ENCODE measurements at regions not wholly inside any gene's neighbourhood (a gene's known extent, or its start where the extent isn't known, plus 50 kb on each side); places are given as distances from the start of the nearest gene placed in this dataset.

- no peak for DNase-seq
Observed at GRCh38 chr18:78645216-78645615, 334.4 kb upstream of the SALL3 start.

GRCh38 chr18:78647018-78647417 lies 332.6 kb upstream of the SALL3 start:
- no peak for ATAC-seq
- Mint-ChIP-seq H3K36me3 (ENCODE audit: low read depth) (no peaks in the 10 kb centered on the region), H3K4me3 (no peak overlapping the region), H3K27me3 (peaks cover 29% of the 10 kb centered on the region), H3K4me1 (peaks cover 3% of the 10 kb centered on the region), H3K27ac (no peak overlapping the region)
- no peak for DNase-seq
- no peaks in the 10 kb centered on the region for H3K9me3 ChIP-seq (ENCODE audit: control insufficient read depth, low read length, poor library complexity, severe bottlenecking)

More at GRCh38 chr18:78645216-78645615, 334.4 kb upstream of the SALL3 start:
- Mint-ChIP-seq H3K36me3 (ENCODE audit: low read depth) (no peaks in the 10 kb centered on the region), H3K27ac (no peak overlapping the region), H3K4me1 (peaks cover 3% of the 10 kb centered on the region), H3K27me3 (peaks cover 33% of the 10 kb centered on the region), H3K4me3 (no peak overlapping the region)
- no peaks in the 10 kb centered on the region for H3K9me3 ChIP-seq (ENCODE audit: control insufficient read depth, low read length, poor library complexity, severe bottlenecking)
- ATAC-seq, result no peak

- H3K27ac Mint-ChIP-seq, result no peak overlapping the region
- no peak for DNase-seq
- H3K36me3 Mint-ChIP-seq (ENCODE audit: low read depth), result no peaks in the 10 kb centered on the region
- H3K4me3 Mint-ChIP-seq, result no peak overlapping the region
- H3K27me3 Mint-ChIP-seq, result peaks cover 14% of the 10 kb centered on the region
- no peaks in the 10 kb centered on the region for H3K9me3 ChIP-seq (ENCODE audit: control insufficient read depth, low read length, poor library complexity, severe bottlenecking)
- H3K4me1 Mint-ChIP-seq, result no peaks in the 10 kb centered on the region
- ATAC-seq, result no peak
Observed at GRCh38 chr18:78649421-78649820, 330.2 kb upstream of the SALL3 start.

GRCh38 chr18:78650926-78651325 lies 328.7 kb upstream of the SALL3 start:
- no peaks in the 10 kb centered on the region for H3K9me3 ChIP-seq (ENCODE audit: control insufficient read depth, low read length, poor library complexity, severe bottlenecking)
- Mint-ChIP-seq H3K4me1 (no peaks in the 10 kb centered on the region), H3K27ac (no peak overlapping the region), H3K27me3 (peaks cover 14% of the 10 kb centered on the region), H3K36me3 (ENCODE audit: low read depth) (no peaks in the 10 kb centered on the region), H3K4me3 (no peak overlapping the region)
- ATAC-seq (no peak), DNase-seq (no peak)

GRCh38 chr18:78652001-78652545 lies 327.5 kb upstream of the SALL3 start:
- no peak for ATAC-seq
- H3K9me3 ChIP-seq (ENCODE audit: control insufficient read depth, low read length, poor library complexity, severe bottlenecking), result no peaks in the 10 kb centered on the region
- H3K4me3 Mint-ChIP-seq, result no peak overlapping the region
- H3K4me1 Mint-ChIP-seq, result no peaks in the 10 kb centered on the region
- H3K36me3 Mint-ChIP-seq (ENCODE audit: low read depth), result no peaks in the 10 kb centered on the region
- peaks cover 8% of the 10 kb centered on the region for H3K27me3 Mint-ChIP-seq
- H3K27ac Mint-ChIP-seq, result no peak overlapping the region
- no peak for DNase-seq

GRCh38 chr18:78655921-78656320 lies 323.7 kb upstream of the SALL3 start:
- no peak for ATAC-seq
- DNase-seq, result no peak
- peaks cover 5% of the 10 kb centered on the region for H3K27me3 Mint-ChIP-seq

GRCh38 chr18:78656346-78656925 lies 323.2 kb upstream of the SALL3 start:
- DNase-seq, result no peak
- ATAC-seq, result no peak
- no peak overlapping the region for H3K27ac Mint-ChIP-seq
- no peak overlapping the region for H3K4me3 Mint-ChIP-seq
- peaks cover 3% of the 10 kb centered on the region for H3K4me1 Mint-ChIP-seq
- H3K27me3 Mint-ChIP-seq, result peaks cover 8% of the 10 kb centered on the region
- no peaks in the 10 kb centered on the region for H3K9me3 ChIP-seq (ENCODE audit: control insufficient read depth, low read length, poor library complexity, severe bottlenecking)
- H3K36me3 Mint-ChIP-seq (ENCODE audit: low read depth), result no peaks in the 10 kb centered on the region

More at GRCh38 chr18:78655921-78656320, 323.7 kb upstream of the SALL3 start:
- no peak overlapping the region for H3K4me3 Mint-ChIP-seq
- no peak overlapping the region for H3K27ac Mint-ChIP-seq
- H3K36me3 Mint-ChIP-seq (ENCODE audit: low read depth), result no peaks in the 10 kb centered on the region
- no peaks in the 10 kb centered on the region for H3K9me3 ChIP-seq (ENCODE audit: control insufficient read depth, low read length, poor library complexity, severe bottlenecking)
- peaks cover 3% of the 10 kb centered on the region for H3K4me1 Mint-ChIP-seq

- H3K4me3 Mint-ChIP-seq, result no peak overlapping the region
- no peaks in the 10 kb centered on the region for H3K9me3 ChIP-seq (ENCODE audit: control insufficient read depth, low read length, poor library complexity, severe bottlenecking)
- H3K27ac Mint-ChIP-seq, result no peak overlapping the region
- H3K27me3 Mint-ChIP-seq, result peaks cover 8% of the 10 kb centered on the region
- no peaks in the 10 kb centered on the region for H3K36me3 Mint-ChIP-seq (ENCODE audit: low read depth)
- ATAC-seq (no peak), DNase-seq (no peak)
- H3K4me1 Mint-ChIP-seq, result peaks cover 3% of the 10 kb centered on the region
Observed at GRCh38 chr18:78658531-78658930, 321.1 kb upstream of the SALL3 start.

GRCh38 chr18:78659057-78659456 lies 320.6 kb upstream of the SALL3 start:
- Mint-ChIP-seq H3K4me3 (no peak overlapping the region), H3K36me3 (ENCODE audit: low read depth) (no peaks in the 10 kb centered on the region), H3K27ac (no peak overlapping the region), H3K27me3 (peaks cover 8% of the 10 kb centered on the region), H3K4me1 (peaks cover 3% of the 10 kb centered on the region)
- ATAC-seq, result no peak
- no peaks in the 10 kb centered on the region for H3K9me3 ChIP-seq (ENCODE audit: control insufficient read depth, low read length, poor library complexity, severe bottlenecking)
- no peak for DNase-seq

GRCh38 chr18:78659748-78660147 lies 319.9 kb upstream of the SALL3 start:
- ATAC-seq (no peak), DNase-seq (no peak)
- no peak overlapping the region for H3K4me3 Mint-ChIP-seq
- H3K27me3 Mint-ChIP-seq, result peaks cover 8% of the 10 kb centered on the region
- H3K27ac Mint-ChIP-seq, result no peak overlapping the region
- H3K4me1 Mint-ChIP-seq, result peaks cover 3% of the 10 kb centered on the region
- no peaks in the 10 kb centered on the region for H3K9me3 ChIP-seq (ENCODE audit: control insufficient read depth, low read length, poor library complexity, severe bottlenecking)
- no peaks in the 10 kb centered on the region for H3K36me3 Mint-ChIP-seq (ENCODE audit: low read depth)

GRCh38 chr18:78660311-78660710 lies 319.3 kb upstream of the SALL3 start:
- ATAC-seq (no peak), DNase-seq (no peak)
- Mint-ChIP-seq H3K4me1 (peaks cover 3% of the 10 kb centered on the region), H3K36me3 (ENCODE audit: low read depth) (no peaks in the 10 kb centered on the region), H3K27ac (no peak overlapping the region), H3K27me3 (peaks cover 8% of the 10 kb centered on the region), H3K4me3 (no peak overlapping the region)
- no peaks in the 10 kb centered on the region for H3K9me3 ChIP-seq (ENCODE audit: control insufficient read depth, low read length, poor library complexity, severe bottlenecking)

- no peak for DNase-seq
Observed at GRCh38 chr18:78661316-78661715, 318.3 kb upstream of the SALL3 start.

GRCh38 chr18:78662879-78663278 lies 316.7 kb upstream of the SALL3 start:
- Mint-ChIP-seq H3K27ac (no peak overlapping the region), H3K36me3 (ENCODE audit: low read depth) (no peaks in the 10 kb centered on the region), H3K4me1 (peaks cover 3% of the 10 kb centered on the region), H3K27me3 (peaks cover 8% of the 10 kb centered on the region), H3K4me3 (peak overlapping the region; percentile 66)
- no peaks in the 10 kb centered on the region for H3K9me3 ChIP-seq (ENCODE audit: control insufficient read depth, low read length, poor library complexity, severe bottlenecking)
- no peak for DNase-seq
- ATAC-seq, result no peak

More at GRCh38 chr18:78661316-78661715, 318.3 kb upstream of the SALL3 start:
- ATAC-seq, result no peak
- H3K4me3 Mint-ChIP-seq, result no peak overlapping the region
- H3K4me1 Mint-ChIP-seq, result peaks cover 3% of the 10 kb centered on the region
- no peaks in the 10 kb centered on the region for H3K9me3 ChIP-seq (ENCODE audit: control insufficient read depth, low read length, poor library complexity, severe bottlenecking)
- H3K27ac Mint-ChIP-seq, result no peak overlapping the region
- no peaks in the 10 kb centered on the region for H3K36me3 Mint-ChIP-seq (ENCODE audit: low read depth)
- H3K27me3 Mint-ChIP-seq, result peaks cover 8% of the 10 kb centered on the region

GRCh38 chr18:78664048-78664447 lies 315.6 kb upstream of the SALL3 start:
- H3K4me1 Mint-ChIP-seq, result peaks cover 3% of the 10 kb centered on the region
- DNase-seq, result no peak

More at GRCh38 chr18:78664048-78664447, 315.6 kb upstream of the SALL3 start:
- no peak for ATAC-seq
- no peaks in the 10 kb centered on the region for H3K9me3 ChIP-seq (ENCODE audit: control insufficient read depth, low read length, poor library complexity, severe bottlenecking)
- H3K27ac Mint-ChIP-seq, result no peak overlapping the region
- peaks cover 8% of the 10 kb centered on the region for H3K27me3 Mint-ChIP-seq
- H3K4me3 Mint-ChIP-seq, result no peak overlapping the region
- no peaks in the 10 kb centered on the region for H3K36me3 Mint-ChIP-seq (ENCODE audit: low read depth)

Data from T-helper 17 cell (primary cell).